HG02588 (cell line): ENCODE measurements at regions not wholly inside any gene's neighbourhood (a gene's known extent, or its start where the extent isn't known, plus 50 kb on each side); places are given as distances from the start of the nearest gene placed in this dataset.
"Not testable (repeated sequence)": the region's sequence is repeated elsewhere in the genome, so short reads cannot be mapped to it uniquely, and the experiment has no call there.

Experiments used
- ATAC-seq: cut with Tn5 transposase; IDR thresholded peaks from one replicate; pipeline ENCODE4 v1.9.1; 2021; ENCODE audit warnings: mild to moderate bottlenecking, moderate library complexity; ENCODE audit not compliant: unreplicated experiment

GRCh38 chr6:51049288-51049982, 230.8 kb downstream of the TFAP2B start:
- no peak for ATAC-seq

GRCh38 chr6:51049983-51050877, 231.6 kb downstream of the TFAP2B start:
- ATAC-seq = no peak

DNA sequence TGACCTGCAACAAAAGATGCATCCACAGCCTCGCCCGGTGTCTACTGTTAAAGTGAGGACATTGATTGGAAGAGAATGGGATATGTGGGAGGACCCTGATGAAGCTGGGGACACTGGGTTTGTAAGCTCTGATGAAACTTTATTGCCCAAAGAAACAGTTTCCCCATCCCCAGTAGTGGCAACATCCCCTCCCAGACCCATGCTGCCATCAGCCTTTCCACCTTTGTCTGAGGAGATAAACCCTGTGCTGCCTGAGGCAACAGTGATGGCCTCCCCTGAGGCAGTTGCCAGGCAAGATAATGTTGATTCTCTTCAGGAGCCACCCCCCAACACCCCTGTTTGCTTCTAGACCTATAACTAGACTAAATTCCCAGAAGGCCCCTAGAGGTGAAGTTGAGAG, 234.0 kb downstream of the TFAP2B start:
- ATAC-seq = not testable (repeated sequence)

DNA sequence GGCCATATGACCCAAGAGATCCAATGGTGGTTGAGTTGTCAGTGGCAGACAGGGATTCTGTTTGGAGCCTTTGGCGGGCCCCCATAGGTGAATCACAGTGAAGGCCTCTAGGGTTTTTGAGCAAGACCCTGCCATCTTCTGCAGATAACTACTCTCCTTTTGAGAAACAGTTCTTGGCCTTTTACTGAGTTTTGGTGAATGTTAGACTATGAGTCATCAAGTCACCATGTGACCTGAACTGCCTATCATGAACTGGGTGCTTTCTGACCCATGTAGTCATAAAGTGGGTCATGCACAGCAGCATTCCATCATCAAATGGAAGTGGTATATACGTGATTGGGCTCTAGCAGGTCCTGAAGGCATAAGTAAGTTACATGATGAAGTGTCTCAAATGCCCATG, 236.6 kb downstream of the TFAP2B start:
- ATAC-seq = not testable (repeated sequence)

GRCh38 chr6:51057296-51057695, 238.6 kb downstream of the TFAP2B start:
- no peak for ATAC-seq

DNA sequence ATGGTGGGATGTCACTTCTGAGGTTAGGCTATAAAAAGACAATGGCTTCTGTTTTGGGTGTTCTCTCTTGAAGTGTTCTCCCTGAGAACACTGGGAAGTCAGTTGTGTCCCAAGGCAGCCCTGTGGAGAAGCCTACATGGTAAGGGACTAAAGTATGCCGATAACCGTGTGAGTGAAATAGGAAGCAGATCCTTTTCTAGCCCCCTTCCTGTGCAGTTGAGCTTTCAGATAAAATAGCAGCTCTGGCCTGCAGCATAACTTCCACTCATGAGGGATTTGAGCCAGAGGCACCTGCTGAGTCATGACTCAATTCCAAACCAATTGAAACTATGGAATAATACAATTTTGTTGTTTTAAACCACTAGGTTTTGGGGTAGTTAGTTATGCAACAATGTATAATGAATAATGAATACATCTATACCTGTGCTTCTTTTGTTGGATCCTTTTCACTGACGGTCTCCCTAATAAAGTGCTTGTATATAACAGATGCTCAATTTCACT, 241.6 kb downstream of the TFAP2B start:
- ATAC-seq = no peak

DNA sequence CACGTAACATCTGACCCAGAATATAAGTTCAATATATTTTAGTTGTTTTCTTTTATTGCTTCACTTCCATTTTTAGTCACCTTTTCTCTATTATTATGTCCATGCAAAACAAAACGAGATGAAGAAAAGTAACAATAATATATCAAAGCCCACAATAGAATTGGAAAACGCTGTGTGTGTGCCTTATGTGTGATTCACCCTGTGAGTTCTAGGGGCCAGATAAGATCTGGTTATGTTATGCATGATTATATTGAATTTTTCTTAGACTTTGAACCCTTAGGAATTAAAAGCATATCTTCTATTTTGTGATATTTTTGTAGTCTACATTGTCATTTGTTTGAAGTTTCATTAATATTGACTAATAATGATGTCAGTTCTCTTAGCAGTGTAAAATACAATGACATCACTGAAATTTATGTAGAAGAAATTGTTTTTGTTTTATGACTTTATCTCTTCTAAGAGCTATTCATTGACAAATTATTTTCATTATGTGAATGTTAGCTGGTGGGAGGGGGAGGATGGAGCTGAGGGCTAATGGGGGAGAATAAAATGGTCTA, 243.6 kb downstream of the TFAP2B start:
- no peak for ATAC-seq

- ATAC-seq = no peak
Observed at GRCh38 chr6:51077821-51078518, 259.3 kb downstream of the TFAP2B start.

- ATAC-seq = no peak
Observed at GRCh38 chr6:51090343-51090742, 271.7 kb downstream of the TFAP2B start.

GRCh38 chr6:51093871-51094270, 275.2 kb downstream of the TFAP2B start:
- ATAC-seq = no peak

DNA sequence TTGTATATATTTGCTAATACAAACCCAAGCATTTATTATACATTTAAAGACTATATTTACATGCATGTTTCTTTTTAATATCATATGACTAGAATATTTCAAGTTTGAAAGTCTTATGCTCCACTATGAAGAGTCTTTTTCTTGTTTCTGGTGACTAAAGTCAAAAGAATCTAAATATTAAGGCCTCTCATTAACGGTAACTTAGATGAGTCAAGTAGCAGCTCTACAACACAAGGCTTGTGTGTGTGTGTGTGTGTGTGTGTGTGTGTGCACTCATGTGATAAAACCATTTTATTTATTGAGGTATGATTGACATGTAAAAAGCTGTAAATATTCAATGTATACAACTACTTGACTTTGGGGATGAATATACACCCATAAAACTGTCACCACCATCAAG, 275.6 kb downstream of the TFAP2B start:
- no peak for ATAC-seq

DNA sequence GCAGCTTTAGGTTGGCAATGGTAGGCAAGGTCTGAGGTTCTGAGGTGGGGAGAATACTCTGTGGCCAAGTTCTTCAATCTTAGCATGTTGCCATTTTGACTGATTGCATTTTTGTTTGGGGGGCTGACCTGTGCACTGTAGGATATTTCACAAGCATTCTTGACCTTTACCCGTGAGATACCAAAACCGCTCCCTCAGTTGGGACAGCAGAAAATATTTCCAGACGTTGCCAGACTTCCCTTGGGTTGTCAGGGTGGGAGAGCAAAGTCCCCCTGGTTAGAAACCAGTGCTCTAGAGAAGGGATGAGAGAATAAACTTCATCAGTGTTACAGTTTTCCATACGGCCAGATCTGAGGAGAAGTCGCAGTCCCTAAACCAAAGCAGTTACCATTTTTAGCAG, 279.6 kb downstream of the TFAP2B start:
- ATAC-seq = no peak

DNA sequence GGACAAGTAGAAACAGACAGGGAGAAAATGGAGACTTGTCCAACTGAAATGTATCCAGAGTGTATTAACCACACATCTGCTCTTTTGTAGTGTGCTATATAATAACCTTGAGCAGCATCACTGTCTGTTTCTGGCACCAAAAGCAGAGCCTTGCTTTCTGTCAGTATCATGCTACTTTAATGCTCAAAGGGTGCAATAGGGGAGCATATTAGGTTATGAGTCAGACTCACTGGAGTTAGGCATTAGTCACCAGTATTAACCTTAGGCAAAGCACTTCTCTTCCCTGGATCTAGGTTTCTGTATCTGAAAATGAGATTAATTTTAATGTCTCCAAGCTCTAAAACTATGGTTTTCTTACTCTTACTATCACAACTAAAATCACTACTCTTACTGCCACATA, 280.1 kb downstream of the TFAP2B start:
- ATAC-seq = no peak

DNA sequence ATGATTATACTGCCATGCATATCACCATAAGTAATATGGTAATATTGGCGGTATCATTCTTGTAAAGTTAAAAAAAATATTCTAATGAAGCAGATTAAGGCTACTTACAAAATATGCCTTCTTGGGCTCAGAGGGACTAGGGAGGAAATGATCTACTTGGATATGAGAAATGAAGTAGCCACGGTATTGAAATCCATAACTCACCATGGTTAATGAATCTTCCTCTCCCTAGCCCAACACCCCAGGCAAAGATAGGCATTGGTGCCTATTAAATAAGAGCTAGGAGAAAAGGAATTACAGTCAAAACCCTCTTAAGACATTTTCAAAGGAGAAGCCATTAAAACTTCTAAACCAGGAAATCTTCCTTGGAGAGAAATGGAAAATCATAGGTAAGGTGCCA, 280.5 kb downstream of the TFAP2B start:
- ATAC-seq = no peak

DNA sequence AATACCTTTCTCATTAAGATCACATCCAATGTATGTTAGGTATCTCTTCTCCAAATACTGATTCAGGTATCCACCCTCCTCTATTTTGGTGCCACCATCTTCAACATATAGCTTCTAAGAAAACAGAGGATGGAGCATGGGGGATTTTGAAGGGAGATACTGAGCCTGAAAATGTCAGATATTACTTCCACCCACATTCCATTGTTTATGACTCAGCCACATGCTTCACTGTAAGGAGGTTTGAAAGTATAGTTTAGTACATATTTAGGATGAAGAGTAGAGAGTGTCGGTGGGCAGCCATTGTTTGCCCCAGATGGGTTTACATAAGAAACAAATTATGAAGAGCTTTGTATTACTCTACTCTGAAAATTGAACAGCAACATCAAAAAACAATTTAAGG, 286.7 kb downstream of the TFAP2B start:
- no peak for ATAC-seq

GRCh38 chr6:51107769-51108203, 289.1 kb downstream of the TFAP2B start:
- no peak for ATAC-seq

- ATAC-seq = no peak
Observed at GRCh38 chr6:51108563-51109234, 290.0 kb downstream of the TFAP2B start.

DNA sequence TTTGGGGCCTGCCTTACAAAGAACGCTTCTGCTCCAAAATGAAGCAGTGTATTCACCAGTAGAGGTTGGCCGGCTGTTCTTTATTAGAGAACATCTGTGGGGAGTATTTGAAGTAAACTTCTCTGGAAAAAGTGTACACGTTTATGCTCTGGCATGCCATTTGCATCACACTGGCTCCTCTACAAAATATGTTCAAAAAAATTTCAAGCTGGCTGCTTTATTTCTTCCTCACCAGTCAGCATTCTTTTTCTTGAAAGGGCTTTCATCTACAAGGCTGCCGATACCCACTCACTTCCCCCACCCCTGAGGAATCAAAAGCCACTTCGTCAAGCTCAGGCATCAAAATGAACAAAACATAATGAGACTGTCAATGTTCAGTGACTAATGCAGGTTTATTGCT, 294.1 kb downstream of the TFAP2B start:
- no peak for ATAC-seq

DNA sequence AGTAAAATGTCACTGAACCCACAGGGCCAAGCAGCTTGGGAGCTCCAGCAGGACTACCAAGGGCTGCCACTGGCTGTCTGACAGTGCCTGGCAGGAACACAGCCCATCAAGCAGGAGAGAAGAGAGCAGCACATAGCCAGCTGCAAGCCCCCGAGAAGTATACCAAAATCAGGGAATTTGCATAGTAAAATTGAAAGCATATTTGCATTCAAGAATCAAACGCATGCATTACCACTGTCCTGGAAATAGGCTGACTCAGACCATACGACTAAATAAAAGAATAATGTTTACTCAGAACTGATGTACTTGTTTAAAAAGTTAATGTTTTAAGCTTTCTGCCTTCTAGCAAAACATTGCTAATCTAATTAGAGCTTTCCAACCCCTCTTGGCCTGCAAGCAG, 298.1 kb downstream of the TFAP2B start:
- ATAC-seq = no peak

GRCh38 chr6:51118792-51119191, 300.1 kb downstream of the TFAP2B start:
- no peak for ATAC-seq

GRCh38 chr6:51120016-51120415, 301.3 kb downstream of the TFAP2B start:
- no peak for ATAC-seq
